RWPE1 (cell line): ENCODE measurements at regions not wholly inside any gene's neighbourhood (a gene's known extent, or its start where the extent isn't known, plus 50 kb on each side); places are given as distances from the start of the nearest gene placed in this dataset.

Source experiments
- CTCF ChIA-PET: fragments of 350-600 bp; sonication (Branson Sonifier 250); formaldehyde crosslinking; extraction: SDS; loops from one replicate; lab custom pipeline; 2021; lab: Yijun Ruan, JAX
- POLR2A ChIA-PET: fragments of 400-600 bp; formaldehyde crosslinking; extraction: SDS; loops from one replicate; lab custom pipeline; 2020; ENCODE audit warnings: antibody characterized with exemption; ENCODE audit not compliant: low non-redundant PET; lab: Yijun Ruan, JAX
- DNase-seq: peaks from one replicate; pipeline ENCODE4 v3.0.0; 2012; ENCODE audit warnings: low spot score
- H3K27ac ChIP-seq: fragments of 450-650 bp; 2 replicates; pipeline ENCODE4 v1.5.1; 2017
- CTCF ChIP-seq: fragments of 450-650 bp; conservative IDR thresholded peaks from 2 replicates; pipeline ENCODE4 v1.5.1; 2017; ENCODE audit warnings: low read depth, mild to moderate bottlenecking

GRCh38 chr11:36870361-36870760, 272.3 kb upstream of the RAG2 start:
- H3K27ac ChIP-seq: no peak overlapping the region
- no peak for TF ChIP-seq CTCF
- POLR2A ChIA-PET: no interaction called here
- DNase-seq: no peak
- CTCF ChIA-PET: no interaction called here

GRCh38 chr11:36868380-36868779, 270.3 kb upstream of the RAG2 start:
- ChIA-PET CTCF (interaction anchor here (0.7 kb wide), 2 partner anchors 9 to 204 kb away, joined by 3 read pairs; no protein-coding TSS in a partner anchor), POLR2A (no interaction called here)

GRCh38 chr11:36865846-36866245, 267.8 kb upstream of the RAG2 start:
- CTCF ChIA-PET: no interaction called here
- DNase-seq: no peak
- POLR2A ChIA-PET: no interaction called here
- H3K27ac ChIP-seq: no peak overlapping the region
- no peak for TF ChIP-seq CTCF

More at GRCh38 chr11:36868380-36868779, 270.3 kb upstream of the RAG2 start:
- no peak for TF ChIP-seq CTCF
- no peak overlapping the region for H3K27ac ChIP-seq
- DNase-seq: peak; percentile 31

GRCh38 chr11:36854875-36855274, 256.8 kb upstream of the RAG2 start:
- no peak for DNase-seq
- H3K27ac ChIP-seq: no peak overlapping the region
- ChIA-PET CTCF (no interaction called here), POLR2A (no interaction called here)
- TF ChIP-seq CTCF: no peak

GRCh38 chr11:36848660-36849059, 250.6 kb upstream of the RAG2 start:
- DNase-seq: no peak
- TF ChIP-seq CTCF: no peak
- ChIA-PET CTCF (interaction anchor here (1.5 kb wide), 1 partner anchor 102 kb away, joined by 3 read pairs; no protein-coding TSS in a partner anchor), POLR2A (no interaction called here)
- no peak overlapping the region for H3K27ac ChIP-seq

- no peak overlapping the region for H3K27ac ChIP-seq
- TF ChIP-seq CTCF: no peak
- POLR2A ChIA-PET: no interaction called here
- CTCF ChIA-PET: no interaction called here
- DNase-seq: no peak
These were observed 242.3 kb upstream of the RAG2 start for GRCh38 chr11:36840378-36840777.
